ENCODE measurements at regions not wholly inside any gene's neighbourhood (a gene's known extent, or its start where the extent isn't known, plus 50 kb on each side); places are given as distances from the start of the nearest gene placed in this dataset.

DNA sequence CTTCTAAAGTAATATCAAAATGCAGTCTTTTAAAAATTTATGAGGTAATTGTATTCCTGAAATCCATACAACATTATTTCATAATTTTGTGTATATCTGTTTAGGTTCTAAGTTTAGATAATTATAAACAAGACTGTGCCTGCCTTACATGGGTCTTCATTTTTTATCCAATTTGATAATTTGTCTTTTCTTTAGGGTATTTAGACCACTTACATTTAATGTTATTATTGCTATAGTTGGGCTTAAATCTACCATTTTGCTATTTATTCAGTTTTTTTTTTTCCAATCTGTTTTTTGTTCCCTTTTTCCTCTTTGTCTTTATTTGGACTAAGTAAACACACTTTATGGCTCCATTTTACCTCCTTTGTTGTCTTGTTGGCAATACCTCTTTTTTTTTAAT is 312.5 kb upstream of the MEX3C start:
- DNase-seq (ENCODE audit: low read depth) = no peak
- no peak overlapping the region for H3K4me3 ChIP-seq (ENCODE audit: low read depth, low read length)
- TF ChIP-seq, protein P1, sequence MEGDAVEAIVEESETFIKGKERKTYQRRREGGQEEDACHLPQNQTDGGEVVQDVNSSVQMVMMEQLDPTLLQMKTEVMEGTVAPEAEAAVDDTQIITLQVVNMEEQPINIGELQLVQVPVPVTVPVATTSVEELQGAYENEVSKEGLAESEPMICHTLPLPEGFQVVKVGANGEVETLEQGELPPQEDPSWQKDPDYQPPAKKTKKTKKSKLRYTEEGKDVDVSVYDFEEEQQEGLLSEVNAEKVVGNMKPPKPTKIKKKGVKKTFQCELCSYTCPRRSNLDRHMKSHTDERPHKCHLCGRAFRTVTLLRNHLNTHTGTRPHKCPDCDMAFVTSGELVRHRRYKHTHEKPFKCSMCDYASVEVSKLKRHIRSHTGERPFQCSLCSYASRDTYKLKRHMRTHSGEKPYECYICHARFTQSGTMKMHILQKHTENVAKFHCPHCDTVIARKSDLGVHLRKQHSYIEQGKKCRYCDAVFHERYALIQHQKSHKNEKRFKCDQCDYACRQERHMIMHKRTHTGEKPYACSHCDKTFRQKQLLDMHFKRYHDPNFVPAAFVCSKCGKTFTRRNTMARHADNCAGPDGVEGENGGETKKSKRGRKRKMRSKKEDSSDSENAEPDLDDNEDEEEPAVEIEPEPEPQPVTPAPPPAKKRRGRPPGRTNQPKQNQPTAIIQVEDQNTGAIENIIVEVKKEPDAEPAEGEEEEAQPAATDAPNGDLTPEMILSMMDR (IDR thresholded peaks at IDR 0.05; ENCODE audit: control insufficient read depth, extremely low read depth, insufficient read depth) = no peak

DNA sequence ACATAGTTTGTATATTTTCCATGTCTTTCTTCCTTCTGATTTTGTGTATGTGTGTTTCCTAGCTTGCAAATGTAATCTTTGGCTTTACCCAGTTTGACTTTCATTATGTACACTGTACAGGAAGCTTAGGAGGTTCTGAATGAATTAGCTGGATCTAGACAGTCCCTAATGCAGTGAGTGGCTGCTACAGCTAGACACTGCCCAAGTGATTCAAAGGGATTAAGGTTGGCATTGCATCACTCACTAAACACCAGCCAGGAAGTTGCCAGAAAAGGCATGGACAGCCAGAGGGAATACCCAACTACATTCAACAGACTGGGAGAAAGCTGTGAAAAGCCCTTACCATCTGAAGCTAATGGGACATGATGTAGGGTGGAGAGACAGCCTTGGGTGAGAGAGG is 316.0 kb upstream of the MEX3C start:
- H3K4me3 ChIP-seq (ENCODE audit: low read depth, low read length) = no peak overlapping the region
- TF ChIP-seq, protein P1 (IDR thresholded peaks at IDR 0.05; ENCODE audit: control insufficient read depth, extremely low read depth, insufficient read depth) = no peak
- DNase-seq (ENCODE audit: low read depth) = peak; percentile 13

DNA sequence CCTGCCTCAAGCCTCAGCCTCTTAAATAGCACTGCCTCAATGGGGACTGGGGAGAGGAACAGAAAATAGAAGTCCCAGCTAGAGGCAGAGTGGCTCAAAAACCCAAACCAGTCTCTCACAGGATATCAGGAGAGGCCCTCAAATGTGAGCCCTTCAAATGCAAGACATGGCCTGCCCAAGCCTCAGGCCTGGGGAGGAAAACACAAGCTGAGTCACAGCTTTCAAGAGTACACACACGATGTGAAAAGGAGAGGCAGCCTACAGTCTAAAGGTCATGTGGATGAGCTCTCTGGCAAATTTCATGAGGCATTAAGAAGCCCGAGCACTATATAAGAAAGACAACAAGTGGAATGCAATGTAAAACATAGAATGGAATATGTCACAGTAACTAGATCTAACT is 316.6 kb upstream of the MEX3C start:
- DNase-seq (ENCODE audit: low read depth) = no peak
- H3K4me3 ChIP-seq (ENCODE audit: low read depth, low read length) = no peak overlapping the region
- TF ChIP-seq, protein P1 (IDR thresholded peaks at IDR 0.05; ENCODE audit: control insufficient read depth, extremely low read depth, insufficient read depth) = no peak

DNA sequence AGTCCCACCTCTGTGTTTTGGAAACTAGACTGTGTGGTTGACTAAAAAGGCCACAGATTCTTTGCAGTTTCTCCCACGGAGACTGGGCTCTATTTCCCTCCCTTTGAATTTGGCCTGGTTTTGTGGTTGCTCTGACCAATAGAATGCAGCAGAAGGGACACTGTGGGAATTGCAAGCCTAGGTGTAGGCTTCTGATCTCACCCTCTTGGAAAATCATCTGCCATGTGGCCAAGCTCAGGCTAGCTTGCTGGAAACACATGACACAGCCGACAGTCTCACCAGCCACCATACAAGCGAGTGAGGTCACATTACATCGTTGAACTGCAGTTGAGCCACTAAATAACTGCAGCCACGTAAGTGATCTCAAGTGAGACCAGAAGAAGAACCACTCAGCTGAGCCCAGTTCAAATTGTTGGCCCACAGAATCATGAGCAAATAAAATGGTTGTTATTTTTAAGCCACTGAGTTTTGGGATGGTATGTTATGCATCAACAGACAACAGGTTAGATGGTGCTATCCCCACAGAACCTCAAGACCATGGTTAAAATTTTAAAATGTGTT is 319.1 kb upstream of the MEX3C start:
- TF ChIP-seq, protein P1 (IDR thresholded peaks at IDR 0.05; ENCODE audit: control insufficient read depth, extremely low read depth, insufficient read depth) = no peak
- DNase-seq (ENCODE audit: low read depth) = no peak
- H3K4me3 ChIP-seq (ENCODE audit: low read depth, low read length) = no peak overlapping the region

DNA sequence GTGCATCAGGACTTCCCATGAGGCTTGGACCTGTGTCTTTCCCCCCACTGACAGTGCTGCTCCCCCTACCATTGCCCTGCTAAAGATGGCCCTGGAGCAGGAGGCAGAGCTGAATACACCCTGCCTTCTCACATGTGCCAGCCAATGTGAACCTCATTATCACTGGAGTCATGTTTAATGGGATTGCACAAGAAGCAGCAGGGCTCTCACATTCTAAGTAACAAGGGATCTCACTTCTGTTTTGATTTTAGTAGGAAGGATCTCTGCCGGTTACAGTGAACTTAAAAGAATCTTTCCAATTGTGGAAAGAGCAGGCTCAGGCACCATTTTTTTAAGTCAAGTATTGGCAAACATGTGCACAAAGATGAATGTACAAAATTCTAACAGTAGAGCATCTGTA is 322.1 kb upstream of the MEX3C start:
- H3K4me3 ChIP-seq (ENCODE audit: low read depth, low read length) = no peak overlapping the region
- no peak for DNase-seq (ENCODE audit: low read depth)
- TF ChIP-seq, protein P1 (IDR thresholded peaks at IDR 0.05; ENCODE audit: control insufficient read depth, extremely low read depth, insufficient read depth) = no peak

DNA sequence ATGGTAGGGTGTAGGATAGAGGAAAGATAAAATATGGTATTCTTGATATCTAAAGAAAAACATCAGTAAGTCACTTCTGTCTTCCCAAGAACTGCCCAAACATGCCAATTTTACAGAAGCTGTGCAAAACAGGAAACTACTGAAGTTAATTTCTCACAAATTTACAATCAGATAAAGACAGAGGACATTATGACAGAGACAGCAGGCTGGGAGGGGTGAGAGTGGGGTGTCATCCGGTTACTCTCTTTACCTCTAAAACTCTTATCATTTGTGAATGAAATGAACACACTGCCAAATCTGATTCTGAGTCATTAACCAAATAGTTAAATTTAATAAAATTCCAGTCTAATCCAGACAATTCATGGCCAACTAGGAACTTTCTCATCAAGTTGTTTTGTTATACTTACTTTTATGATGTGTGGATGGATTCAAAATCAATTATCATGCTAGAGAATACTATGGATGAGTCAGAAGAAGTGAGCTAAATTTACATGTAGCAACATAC is 323.2 kb upstream of the MEX3C start:
- no peak for DNase-seq (ENCODE audit: low read depth)
- H3K4me3 ChIP-seq (ENCODE audit: low read depth, low read length) = no peak overlapping the region
- TF ChIP-seq, protein P1 (IDR thresholded peaks at IDR 0.05; ENCODE audit: control insufficient read depth, extremely low read depth, insufficient read depth) = no peak

DNA sequence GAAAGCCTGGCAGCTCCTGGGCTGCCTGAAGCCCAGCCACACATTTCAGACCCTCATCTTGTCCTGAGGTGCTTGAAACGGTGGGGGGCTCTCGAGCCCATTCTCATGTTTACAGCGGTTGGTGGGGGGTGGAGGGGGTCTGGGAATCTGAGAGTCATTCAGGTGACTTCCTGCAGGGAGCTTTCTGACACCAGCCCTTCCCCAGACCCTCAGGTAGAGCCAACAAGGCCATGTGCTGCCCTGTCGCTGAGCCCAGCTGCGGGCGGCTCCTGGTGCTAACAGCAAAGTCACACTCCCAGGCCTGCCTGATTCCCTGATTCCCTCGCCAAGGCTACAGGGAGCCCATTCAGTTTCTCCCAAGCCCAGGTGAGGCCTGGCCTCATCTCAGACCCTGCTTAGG is 324.9 kb upstream of the MEX3C start:
- H3K4me3 ChIP-seq (ENCODE audit: low read depth, low read length) = no peak overlapping the region
- DNase-seq (ENCODE audit: low read depth) = no peak
- TF ChIP-seq, protein P1 (IDR thresholded peaks at IDR 0.05; ENCODE audit: control insufficient read depth, extremely low read depth, insufficient read depth) = no peak

All from LNCaP clone FGC (cell line).